Naive B cell (primary cell): ENCODE measurements at regions not wholly inside any gene's neighbourhood (a gene's known extent, or its start where the extent isn't known, plus 50 kb on each side); places are given as distances from the start of the nearest gene placed in this dataset.
A peak's percentile ranks its signal among the peaks of the same experiment; 100 is the strongest.

ENCODE experiments used
- ATAC-seq, 2 donors: fragments of 150-1000 bp; cut with Tn5 transposase; 2 replicates each; pipeline ENCODE4 v1.10.0; 2021; ENCODE audit warnings: low read depth in 2 of 2, mild to moderate bottlenecking in 2 of 2, moderate library complexity in 2 of 2
- DNase-seq: peaks from one replicate; pipeline ENCODE4 v3.0.0; 2022
- H3K27ac Mint-ChIP-seq, 6 donors: one replicate each; pipeline ENCODE4 v1.8.0; 2020 to 2022; ENCODE audit warnings: mild to moderate bottlenecking in 6 of 6, mixed read lengths in 6 of 6, moderate library complexity in 5 of 6, inconsistent platforms in 2 of 6
- H3K27me3 Mint-ChIP-seq, 3 donors: one replicate each; pipeline ENCODE4 v1.8.0; 2021 to 2022; ENCODE audit warnings: mixed read lengths in 3 of 3, mild to moderate bottlenecking in 1 of 3
- H3K36me3 Mint-ChIP-seq, 2 donors: one replicate each; pipeline ENCODE4 v1.8.0; 2020 to 2022; ENCODE audit warnings: mixed read lengths in 2 of 2, inconsistent platforms in 1 of 2, mild to moderate bottlenecking in 1 of 2
- H3K4me1 Mint-ChIP-seq, 3 donors: one replicate each; pipeline ENCODE4 v1.8.0; 2020 to 2022; ENCODE audit warnings: mixed read lengths in 3 of 3, inconsistent platforms in 1 of 3, mild to moderate bottlenecking in 1 of 3, moderate library complexity in 1 of 3
- H3K4me3 Mint-ChIP-seq, 8 donors: one replicate each; pipeline ENCODE4 v1.8.0; 2020 to 2022; ENCODE audit warnings: mild to moderate bottlenecking in 8 of 8, mixed read lengths in 8 of 8, moderate library complexity in 8 of 8, inconsistent platforms in 2 of 8
- H3K9me3 Mint-ChIP-seq, 7 donors: one replicate each; pipeline ENCODE4 v1.8.0; 2020 to 2022; ENCODE audit warnings: mixed read lengths in 7 of 7, mild to moderate bottlenecking in 5 of 7, inconsistent platforms in 2 of 7, moderate library complexity in 1 of 7

- no peak for ATAC-seq
- Mint-ChIP-seq H3K4me1 (no peaks in the 10 kb centered on the region), H3K27ac (no peak overlapping the region), H3K36me3 (no peaks in the 10 kb centered on the region), H3K9me3 (no peaks in the 10 kb centered on the region), H3K27me3 (peaks cover 0 to 9% (median 8%) of the 10 kb centered on the region in 3 donors), H3K4me3 (no peak overlapping the region)
- no peak for DNase-seq
Measured at GRCh38 chr5:96127538-96127937, 165.9 kb upstream of the ELL2 start.

GRCh38 chr5:96125231-96125891, 163.7 kb upstream of the ELL2 start:
- Mint-ChIP-seq H3K4me3 (no peak overlapping the region), H3K36me3 (no peaks in the 10 kb centered on the region), H3K4me1 (no peaks in the 10 kb centered on the region), H3K27ac (no peak overlapping the region), H3K27me3 (peaks cover 0 to 11% (median 9%) of the 10 kb centered on the region in 3 donors), H3K9me3 (no peaks in the 10 kb centered on the region)
- no peak for DNase-seq
- no peak for ATAC-seq

GRCh38 chr5:96124589-96124988, 162.9 kb upstream of the ELL2 start:
- Mint-ChIP-seq H3K4me3 (no peak overlapping the region), H3K27me3 (peaks cover 0 to 9% (median 8%) of the 10 kb centered on the region in 3 donors), H3K4me1 (no peaks in the 10 kb centered on the region), H3K9me3 (no peaks in the 10 kb centered on the region), H3K36me3 (no peaks in the 10 kb centered on the region), H3K27ac (no peak overlapping the region)
- no peak for ATAC-seq
- no peak for DNase-seq

- no peaks in the 10 kb centered on the region for H3K4me1 Mint-ChIP-seq
Measured at GRCh38 chr5:96123418-96123817, 161.8 kb upstream of the ELL2 start.

GRCh38 chr5:96121364-96121763, 159.7 kb upstream of the ELL2 start:
- no peaks in the 10 kb centered on the region for H3K9me3 Mint-ChIP-seq
- H3K4me1 Mint-ChIP-seq = no peaks in the 10 kb centered on the region
- H3K27me3 Mint-ChIP-seq = peaks cover 6 to 9% (median 8%) of the 10 kb centered on the region in 3 donors
- H3K27ac Mint-ChIP-seq = no peak overlapping the region
- no peaks in the 10 kb centered on the region for H3K36me3 Mint-ChIP-seq
- DNase-seq (no peak), ATAC-seq (no peak)
- no peak overlapping the region for H3K4me3 Mint-ChIP-seq

More at GRCh38 chr5:96123418-96123817, 161.8 kb upstream of the ELL2 start:
- ATAC-seq (no peak), DNase-seq (no peak)
- Mint-ChIP-seq H3K27me3 (peaks cover 6 to 9% (median 8%) of the 10 kb centered on the region in 3 donors), H3K36me3 (no peaks in the 10 kb centered on the region), H3K27ac (no peak overlapping the region), H3K4me3 (no peak overlapping the region), H3K9me3 (no peaks in the 10 kb centered on the region)

- no peaks in the 10 kb centered on the region for H3K36me3 Mint-ChIP-seq
- DNase-seq (no peak), ATAC-seq (no peak)
- no peaks in the 10 kb centered on the region for H3K9me3 Mint-ChIP-seq
- H3K4me3 Mint-ChIP-seq = peak overlapping the region in 1 of 8 donors; percentile 63
- H3K4me1 Mint-ChIP-seq = no peaks in the 10 kb centered on the region
- H3K27ac Mint-ChIP-seq = peak overlapping the region in 1 of 6 donors; percentile 65
- H3K27me3 Mint-ChIP-seq = peaks cover 0 to 6% (median 4%) of the 10 kb centered on the region in 3 donors
Measured at GRCh38 chr5:96120120-96120519, 158.5 kb upstream of the ELL2 start.

- Mint-ChIP-seq H3K4me1 (no peaks in the 10 kb centered on the region), H3K27ac (no peak overlapping the region), H3K36me3 (no peaks in the 10 kb centered on the region), H3K4me3 (no peak overlapping the region), H3K27me3 (peaks cover 0 to 6% (median 4%) of the 10 kb centered on the region in 3 donors), H3K9me3 (no peaks in the 10 kb centered on the region)
- no peak for DNase-seq
- no peak for ATAC-seq
Measured at GRCh38 chr5:96117771-96118651, 156.4 kb upstream of the ELL2 start.

- Mint-ChIP-seq H3K27me3 (peaks cover 0 to 6% (median 0%) of the 10 kb centered on the region in 3 donors), H3K9me3 (no peaks in the 10 kb centered on the region), H3K36me3 (no peaks in the 10 kb centered on the region), H3K4me1 (no peaks in the 10 kb centered on the region), H3K4me3 (no peak overlapping the region), H3K27ac (no peak overlapping the region)
- ATAC-seq (no peak), DNase-seq (no peak)
Measured at GRCh38 chr5:96115147-96115807, 153.6 kb upstream of the ELL2 start.

GRCh38 chr5:96114736-96115135, 153.1 kb upstream of the ELL2 start:
- Mint-ChIP-seq H3K4me3 (no peak overlapping the region), H3K36me3 (no peaks in the 10 kb centered on the region), H3K27me3 (peaks cover 0 to 6% (median 0%) of the 10 kb centered on the region in 3 donors), H3K27ac (peak overlapping the region in 1 of 6 donors; percentile 15), H3K9me3 (no peaks in the 10 kb centered on the region), H3K4me1 (no peaks in the 10 kb centered on the region)
- ATAC-seq = no peak
- DNase-seq = no peak

- ATAC-seq = no peak
- Mint-ChIP-seq H3K27ac (peak overlapping the region in 1 of 6 donors; percentile 11), H3K36me3 (no peaks in the 10 kb centered on the region), H3K4me1 (no peaks in the 10 kb centered on the region), H3K9me3 (peaks cover 0 to 3% (median 0%) of the 10 kb centered on the region in 7 donors), H3K4me3 (no peak overlapping the region), H3K27me3 (no peaks in the 10 kb centered on the region)
- no peak for DNase-seq
Measured at GRCh38 chr5:96113170-96113939, 151.7 kb upstream of the ELL2 start.

- no peak overlapping the region for H3K4me3 Mint-ChIP-seq
- DNase-seq (no peak), ATAC-seq (no peak)
- no peaks in the 10 kb centered on the region for H3K27me3 Mint-ChIP-seq
- no peaks in the 10 kb centered on the region for H3K36me3 Mint-ChIP-seq
- H3K27ac Mint-ChIP-seq = no peak overlapping the region
- H3K9me3 Mint-ChIP-seq = peaks cover 0 to 3% (median 0%) of the 10 kb centered on the region in 7 donors
- H3K4me1 Mint-ChIP-seq = no peaks in the 10 kb centered on the region
Measured at GRCh38 chr5:96112703-96113102, 151.1 kb upstream of the ELL2 start.

GRCh38 chr5:96112123-96112670, 150.5 kb upstream of the ELL2 start:
- Mint-ChIP-seq H3K4me1 (no peaks in the 10 kb centered on the region), H3K9me3 (peaks cover 0 to 3% (median 0%) of the 10 kb centered on the region in 7 donors), H3K27me3 (no peaks in the 10 kb centered on the region), H3K4me3 (no peak overlapping the region), H3K36me3 (no peaks in the 10 kb centered on the region), H3K27ac (no peak overlapping the region)
- ATAC-seq (no peak), DNase-seq (no peak)
